GM12873 (cell line): ENCODE measurements at regions not wholly inside any gene's neighbourhood (a gene's known extent, or its start where the extent isn't known, plus 50 kb on each side); places are given as distances from the start of the nearest gene placed in this dataset.

Experiments
- CTCF ChIP-seq: IDR thresholded peaks from 2 replicates; pipeline ENCODE4 v1.5.1; 2012; ENCODE audit warnings: low read depth, mild to moderate bottlenecking, moderate library complexity, low read length, control low read depth; ENCODE audit not compliant: insufficient read depth; ENCODE audit errors: missing control alignments

GRCh38 chr7:17495655-17496394, 197.4 kb downstream of the AHR start:
- no peak for TF ChIP-seq CTCF

- TF ChIP-seq CTCF: no peak
These were observed 198.7 kb downstream of the AHR start for GRCh38 chr7:17497136-17497535.

- no peak for TF ChIP-seq CTCF
These were observed 199.2 kb downstream of the AHR start for GRCh38 chr7:17497549-17498167.

DNA sequence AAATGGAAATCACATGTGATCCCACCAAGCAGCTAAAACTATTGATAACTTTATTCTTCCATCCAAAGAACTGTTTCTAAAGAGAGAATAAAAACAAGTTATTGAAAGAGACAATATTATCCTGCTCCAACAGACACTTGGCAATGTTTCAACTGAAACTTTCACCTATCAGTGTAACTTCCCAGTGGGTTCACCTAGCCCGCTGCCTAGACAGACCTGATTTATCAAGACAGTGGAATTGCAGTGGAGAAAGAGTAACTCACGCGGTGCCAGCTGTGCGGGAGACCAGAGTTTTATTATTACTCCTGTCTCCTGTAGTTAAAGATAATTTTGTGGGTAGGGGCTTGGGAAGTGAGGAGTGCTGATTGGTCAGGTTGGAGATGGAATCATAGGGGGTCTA, 199.8 kb downstream of the AHR start:
- no peak for TF ChIP-seq CTCF

GRCh38 chr7:17500736-17501135, 202.3 kb downstream of the AHR start:
- no peak for TF ChIP-seq CTCF

DNA sequence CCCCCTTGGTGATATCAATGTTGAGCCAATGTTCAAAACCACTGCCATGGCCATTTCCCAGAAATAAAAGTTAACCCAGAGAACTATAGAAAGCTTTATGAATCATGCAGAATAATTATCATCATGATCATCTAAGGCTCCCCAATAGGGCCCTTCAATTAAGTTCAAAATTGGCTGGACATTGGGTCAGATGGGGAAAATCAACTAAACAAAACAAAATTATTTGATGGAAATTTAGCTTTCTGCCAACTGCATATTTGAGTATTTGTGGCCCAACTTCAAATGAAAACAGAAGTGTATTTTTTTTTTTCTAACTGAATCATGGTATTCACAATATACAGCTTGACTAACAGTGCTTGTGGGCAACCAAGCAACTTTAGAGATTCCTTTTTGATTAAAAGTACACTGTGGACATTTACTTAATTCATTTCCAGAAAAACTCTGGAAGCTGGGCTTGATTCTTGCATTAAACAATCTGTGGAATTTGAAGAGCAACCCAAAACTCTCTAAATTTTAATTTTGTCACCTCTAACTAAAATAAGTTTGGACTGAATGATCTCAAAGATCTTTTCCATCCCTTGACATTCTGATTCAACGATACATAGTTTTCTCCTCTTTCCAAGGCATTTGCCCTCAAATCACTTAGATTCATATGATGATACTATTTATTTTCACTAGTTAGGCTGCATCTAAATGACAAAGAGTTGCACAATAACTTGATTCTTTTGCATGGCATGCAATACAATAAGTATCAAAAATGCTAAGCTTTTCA, 203.2 kb downstream of the AHR start:
- TF ChIP-seq CTCF: no peak
